Breast epithelium (tissue), 4 donors: ENCODE measurements at regions not wholly inside any gene's neighbourhood (a gene's known extent, or its start where the extent isn't known, plus 50 kb on each side); places are given as distances from the start of the nearest gene placed in this dataset.

Experiments
- DNase-seq, 2 donors: peaks; one replicate each; pipeline ENCODE4 v3.0.0-alpha.2; 2019; ENCODE audit warnings: low spot score in 2 of 2
- H3K27ac ChIP-seq, 2 donors: fragments of 200-600 bp; sonication (generic) in 1 of 2; one replicate each; pipeline ENCODE4 v1.5.1; 2016 to 2019; ENCODE audit warnings: mild to moderate bottlenecking in 1 of 2
- H3K27me3 ChIP-seq, 2 donors: fragments of 200-600 bp; sonication (generic) in 1 of 2; one replicate each; pipeline versions ENCODE4 v1.5.1 to v1.6.0; 2017 to 2019; ENCODE audit warnings: control low read depth in 1 of 2, mild to moderate bottlenecking in 1 of 2
- H3K36me3 ChIP-seq: fragments of 200-600 bp; one replicate; pipeline ENCODE4 v1.5.1; 2019
- H3K4me1 ChIP-seq, 2 donors: fragments of 200-600 bp; sonication (generic); one replicate each; pipeline ENCODE4 v1.5.1; 2016 to 2019; ENCODE audit warnings: control low read depth in 1 of 2
- H3K4me3 ChIP-seq, 3 donors: fragments of 200-600 bp; sonication (generic); 1 replicate in 2 of 3; 2 replicates in 1 of 3; pipeline ENCODE4 v1.5.1; 2016 to 2019; ENCODE audit warnings: mild to moderate bottlenecking in 3 of 3, moderate library complexity in 2 of 3
- H3K9me3 ChIP-seq, 2 donors: fragments of 200-600 bp; sonication (generic) in 1 of 2; one replicate each; pipeline ENCODE4 v1.5.1; 2016 to 2019; ENCODE audit warnings: control low read depth in 1 of 2
- POLR2A ChIP-seq: fragments of 450-650 bp; IDR thresholded peaks from one replicate; pipeline ENCODE4 v1.6.1; 2016; ENCODE audit warnings: antibody characterized with exemption, mild to moderate bottlenecking, moderate library complexity
- POLR2AphosphoS5 ChIP-seq, 3 donors: sonication (generic); formaldehyde crosslinking; IDR thresholded peaks; one replicate each; pipeline ENCODE4 v1.6.1; 2017; ENCODE audit warnings: antibody characterized with exemption in 3 of 3
- intact Hi-C: fragments of 100-400 bp; cut with DNase I; formaldehyde crosslinking; loops from one replicate; pipeline ENCODE4 v1.15.1; 2023; ENCODE audit warnings: low total_unique reads
- TF ChIP-seq, protein P1 (sequence below), 3 donors: fragments of 450-650 bp; IDR thresholded peaks; one replicate each; pipeline ENCODE4 v1.5.1; 2016 to 2017; ENCODE audit warnings: antibody characterized with exemption in 3 of 3, mild to moderate bottlenecking in 3 of 3, moderate library complexity in 3 of 3

DNA sequence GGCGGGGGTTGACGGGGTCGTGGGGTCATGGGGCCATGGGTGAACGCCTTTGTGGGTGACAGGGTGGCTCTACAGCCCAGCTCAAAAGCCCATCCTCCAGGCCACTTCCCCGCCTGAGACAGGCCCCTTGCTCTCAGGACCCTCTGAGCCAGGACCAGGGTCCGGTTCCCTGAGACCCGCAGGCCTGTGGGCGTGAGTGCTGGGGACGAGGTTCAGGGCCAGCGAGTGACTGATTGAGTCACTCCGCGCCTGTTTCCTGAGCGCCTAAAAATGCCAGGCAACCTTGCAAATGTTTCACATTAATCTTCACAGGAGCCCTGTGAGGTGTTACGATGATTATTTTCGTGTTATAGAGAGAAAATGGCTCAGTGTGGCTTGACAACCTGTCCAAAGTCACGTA, 97.8 kb downstream of the ZNF674 start:
- intact Hi-C loops, result no loop called here

GRCh38 chrX:46446727-46447378, 98.4 kb downstream of the ZNF674 start:
- peak; percentile 65 to 75 for DNase-seq
- peak overlapping the region; percentile 69 to 83 (median 70) for H3K4me3 ChIP-seq
- H3K4me1 ChIP-seq, result no peaks in the 10 kb centered on the region
- intact Hi-C loops, result no loop called here
- no peaks in the 10 kb centered on the region for H3K36me3 ChIP-seq
- H3K9me3 ChIP-seq, result no peaks in the 10 kb centered on the region
- peaks cover 0 to 20% of the 10 kb centered on the region in 2 donors for H3K27me3 ChIP-seq
- TF ChIP-seq, protein P1, sequence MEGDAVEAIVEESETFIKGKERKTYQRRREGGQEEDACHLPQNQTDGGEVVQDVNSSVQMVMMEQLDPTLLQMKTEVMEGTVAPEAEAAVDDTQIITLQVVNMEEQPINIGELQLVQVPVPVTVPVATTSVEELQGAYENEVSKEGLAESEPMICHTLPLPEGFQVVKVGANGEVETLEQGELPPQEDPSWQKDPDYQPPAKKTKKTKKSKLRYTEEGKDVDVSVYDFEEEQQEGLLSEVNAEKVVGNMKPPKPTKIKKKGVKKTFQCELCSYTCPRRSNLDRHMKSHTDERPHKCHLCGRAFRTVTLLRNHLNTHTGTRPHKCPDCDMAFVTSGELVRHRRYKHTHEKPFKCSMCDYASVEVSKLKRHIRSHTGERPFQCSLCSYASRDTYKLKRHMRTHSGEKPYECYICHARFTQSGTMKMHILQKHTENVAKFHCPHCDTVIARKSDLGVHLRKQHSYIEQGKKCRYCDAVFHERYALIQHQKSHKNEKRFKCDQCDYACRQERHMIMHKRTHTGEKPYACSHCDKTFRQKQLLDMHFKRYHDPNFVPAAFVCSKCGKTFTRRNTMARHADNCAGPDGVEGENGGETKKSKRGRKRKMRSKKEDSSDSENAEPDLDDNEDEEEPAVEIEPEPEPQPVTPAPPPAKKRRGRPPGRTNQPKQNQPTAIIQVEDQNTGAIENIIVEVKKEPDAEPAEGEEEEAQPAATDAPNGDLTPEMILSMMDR (IDR thresholded peaks at IDR 0.05), result no peak
- peak; percentile 70 for TF ChIP-seq POLR2A
- TF ChIP-seq POLR2AphosphoS5 (IDR thresholded peaks at IDR 0.05), result peak; percentile 74 to 83 (median 82)
- H3K27ac ChIP-seq, result peak overlapping the region; percentile 87 to 94

More for the DNA sequence above, 97.8 kb downstream of the ZNF674 start:
- no peak for DNase-seq
- Histone ChIP-seq H3K27ac (peak overlapping the region; percentile 87 to 94), H3K36me3 (no peaks in the 10 kb centered on the region), H3K27me3 (peaks cover 0 to 20% of the 10 kb centered on the region in 2 donors), H3K4me3 (peak overlapping the region; percentile 69 to 83 (median 70)), H3K4me1 (no peaks in the 10 kb centered on the region), H3K9me3 (no peaks in the 10 kb centered on the region)
- TF ChIP-seq POLR2A, result no peak
- TF ChIP-seq POLR2AphosphoS5 (IDR thresholded peaks at IDR 0.05), result no peak
- TF ChIP-seq, protein P1 (IDR thresholded peaks at IDR 0.05), result no peak

DNA sequence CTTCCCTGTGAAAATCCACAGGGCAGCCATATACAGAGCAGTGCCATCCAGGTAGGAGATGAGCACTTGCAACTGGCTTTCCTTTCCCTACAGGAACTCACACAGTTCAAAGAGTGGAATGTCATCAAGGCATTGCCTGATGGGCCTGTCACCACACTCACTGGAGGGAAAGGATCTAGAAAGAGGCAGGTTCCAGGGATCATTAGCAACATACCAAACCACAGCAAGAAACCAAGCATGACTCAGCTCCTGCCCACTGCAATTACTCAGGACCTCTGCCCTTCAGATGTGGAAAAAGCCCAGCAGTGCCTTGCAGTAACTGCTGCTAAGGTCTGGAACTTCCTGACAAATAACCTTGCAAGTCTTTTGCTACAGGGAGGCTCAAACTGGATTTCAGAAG, 101.2 kb downstream of the ZNF674 start:
- DNase-seq, result no peak
- Histone ChIP-seq H3K36me3 (no peaks in the 10 kb centered on the region), H3K9me3 (no peaks in the 10 kb centered on the region), H3K27ac (no peak overlapping the region), H3K27me3 (peaks cover 0 to 13% of the 10 kb centered on the region in 2 donors), H3K4me1 (no peaks in the 10 kb centered on the region), H3K4me3 (no peak overlapping the region)
- intact Hi-C loops, result no loop called here
- TF ChIP-seq, protein P1 (IDR thresholded peaks at IDR 0.05), result no peak
- TF ChIP-seq POLR2AphosphoS5 (IDR thresholded peaks at IDR 0.05), result no peak
- no peak for TF ChIP-seq POLR2A

DNA sequence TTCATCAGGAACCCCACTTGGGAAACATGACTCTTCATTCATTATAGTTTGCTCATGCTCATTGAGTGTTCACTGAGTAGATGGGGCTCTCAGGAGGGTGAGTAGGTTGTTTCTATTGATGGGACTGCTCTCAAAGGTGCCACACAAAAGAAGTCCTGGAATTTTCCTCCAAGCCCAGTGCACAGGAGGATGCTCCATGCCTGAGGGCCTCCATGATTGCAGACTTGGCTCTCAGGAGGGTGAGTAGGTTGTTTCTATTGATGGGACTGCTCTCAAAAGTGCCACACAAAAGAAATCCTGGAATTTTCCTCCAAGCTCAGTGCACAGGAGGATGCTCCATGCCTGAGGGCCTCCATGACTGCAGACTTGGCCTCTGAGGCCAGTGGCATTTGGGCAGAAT, 108.5 kb downstream of the ZNF674 start:
- intact Hi-C loops, result no loop called here
- H3K27me3 ChIP-seq, result peaks cover 0 to 39% of the 10 kb centered on the region in 2 donors
- no peak for DNase-seq
- H3K27ac ChIP-seq, result no peak overlapping the region
- H3K4me3 ChIP-seq, result no peak overlapping the region
- no peaks in the 10 kb centered on the region for H3K36me3 ChIP-seq
- H3K4me1 ChIP-seq, result no peaks in the 10 kb centered on the region
- H3K9me3 ChIP-seq, result no peaks in the 10 kb centered on the region
- TF ChIP-seq POLR2AphosphoS5 (IDR thresholded peaks at IDR 0.05), result no peak
- TF ChIP-seq, protein P1 (IDR thresholded peaks at IDR 0.05), result no peak
- TF ChIP-seq POLR2A, result no peak

GRCh38 chrX:46433892-46434291, 111.3 kb downstream of the ZNF674 start:
- H3K36me3 ChIP-seq, result no peaks in the 10 kb centered on the region
- H3K4me3 ChIP-seq, result no peak overlapping the region
- peaks cover 0 to 50% of the 10 kb centered on the region in 2 donors for H3K27me3 ChIP-seq
- TF ChIP-seq, protein P1 (IDR thresholded peaks at IDR 0.05), result no peak
- TF ChIP-seq POLR2A, result no peak
- no peak for TF ChIP-seq POLR2AphosphoS5 (IDR thresholded peaks at IDR 0.05)
- H3K4me1 ChIP-seq, result no peaks in the 10 kb centered on the region
- H3K27ac ChIP-seq, result no peak overlapping the region
- intact Hi-C loops, result no loop called here
- no peaks in the 10 kb centered on the region for H3K9me3 ChIP-seq
- DNase-seq, result no peak
